Neuronal stem cell (in vitro differentiated cells): ENCODE measurements at regions not wholly inside any gene's neighbourhood (a gene's known extent, or its start where the extent isn't known, plus 50 kb on each side); places are given as distances from the start of the nearest gene placed in this dataset.

ENCODE experiments used
- DNase-seq: peaks from one replicate; pipeline ENCODE4 v3.0.0-alpha.2; 2013; ENCODE audit warnings: low spot score
- H2AFZ ChIP-seq: one replicate; pipeline ENCODE4 v1.6.1; 2013; ENCODE audit warnings: mild to moderate bottlenecking, low read length, inconsistent platforms
- H2AK5ac ChIP-seq: 2 replicates; pipeline ENCODE4 v1.6.1; 2013; ENCODE audit warnings: low read depth, mild to moderate bottlenecking, inconsistent platforms, low read length, moderate library complexity, mixed read lengths
- H2BK120ac ChIP-seq: 2 replicates; pipeline ENCODE4 v1.6.1; 2013; ENCODE audit warnings: low read depth, mild to moderate bottlenecking, inconsistent platforms, low read length, moderate library complexity, mixed read lengths
- H2BK12ac ChIP-seq: one replicate; pipeline ENCODE4 v1.6.1; 2013; ENCODE audit warnings: low read length, inconsistent platforms
- H2BK15ac ChIP-seq: 2 replicates; pipeline ENCODE4 v1.6.1; 2013; ENCODE audit warnings: mild to moderate bottlenecking, low read length, inconsistent platforms, mixed read lengths
- H2BK5ac ChIP-seq: one replicate; pipeline ENCODE4 v1.6.1; 2013; ENCODE audit warnings: inconsistent platforms, mild to moderate bottlenecking, low read length, moderate library complexity
- H3K14ac ChIP-seq: one replicate; pipeline ENCODE4 v1.6.1; 2013; ENCODE audit warnings: low read length, inconsistent platforms
- H3K18ac ChIP-seq: 2 replicates; pipeline ENCODE4 v1.6.1; 2013; ENCODE audit warnings: low read length, inconsistent platforms
- H3K23ac ChIP-seq: 2 replicates; pipeline ENCODE4 v1.6.1; 2013; ENCODE audit warnings: low read depth, mild to moderate bottlenecking, mixed read lengths, low read length, inconsistent platforms; ENCODE audit not compliant: poor library complexity
- H3K27ac ChIP-seq: replicated peaks from 3 replicates; pipeline ENCODE4 v1.5.1; 2013; ENCODE audit warnings: low read length, inconsistent platforms
- H3K27me3 ChIP-seq, 3 experiments: 2 replicates each; pipeline ENCODE4 v1.6.1; 2013; ENCODE audit warnings: low read length in 3 of 3, mild to moderate bottlenecking in 2 of 3, inconsistent platforms in 1 of 3, low read depth in 1 of 3, mixed read lengths in 1 of 3, moderate library complexity in 1 of 3; ENCODE audit not compliant: control insufficient read depth in 3 of 3, insufficient read depth in 3 of 3
- H3K36me3 ChIP-seq, 2 donors: replicated peaks in 1 of 2; 2 replicates each; pipeline ENCODE4 v1.6.1; 2013; ENCODE audit warnings: low read length in 2 of 2; ENCODE audit not compliant: control insufficient read depth in 2 of 2, insufficient read depth in 2 of 2
- H3K4ac ChIP-seq: 2 replicates; pipeline ENCODE4 v1.6.1; 2013; ENCODE audit warnings: inconsistent platforms, mild to moderate bottlenecking, low read length, moderate library complexity
- H3K4me1 ChIP-seq, 2 donors: 1 replicate in 1 of 2; 2 replicates in 1 of 2; pipeline ENCODE4 v1.6.1; 2013; ENCODE audit warnings: low read length in 2 of 2, low read depth in 1 of 2; ENCODE audit not compliant: control insufficient read depth in 2 of 2, insufficient read depth in 1 of 2
- H3K4me2 ChIP-seq: one replicate; pipeline ENCODE4 v1.6.1; 2013; ENCODE audit warnings: mild to moderate bottlenecking, low read length, inconsistent platforms; ENCODE audit not compliant: insufficient read depth, poor library complexity, severe bottlenecking
- H3K4me3 ChIP-seq, 2 donors: 2 replicates each; pipeline ENCODE4 v1.5.1; 2013; ENCODE audit warnings: low read length in 2 of 2, mild to moderate bottlenecking in 2 of 2, inconsistent platforms in 1 of 2, moderate library complexity in 1 of 2
- H3K79me1 ChIP-seq: one replicate; pipeline ENCODE4 v1.6.1; 2013; ENCODE audit warnings: low read depth, mild to moderate bottlenecking, inconsistent platforms, low read length, moderate library complexity
- H3K9ac ChIP-seq: one replicate; pipeline ENCODE4 v1.6.1; 2013; ENCODE audit warnings: mild to moderate bottlenecking, low read depth, low read length, inconsistent platforms; ENCODE audit not compliant: poor library complexity
- H3K9me3 ChIP-seq, 2 donors: replicated peaks in 1 of 2; 2 replicates each; pipeline versions ENCODE3 to v1.6.1; 2013; ENCODE audit warnings: low read length in 2 of 2, mild to moderate bottlenecking in 2 of 2, inconsistent platforms in 1 of 2, low read depth in 1 of 2, mixed read lengths in 1 of 2, moderate library complexity in 1 of 2; ENCODE audit not compliant: control insufficient read depth in 2 of 2, insufficient read depth in 1 of 2
- H4K8ac ChIP-seq: one replicate; pipeline ENCODE4 v1.6.1; 2013; ENCODE audit warnings: low read depth, mild to moderate bottlenecking, inconsistent platforms, low read length, moderate library complexity
- H4K91ac ChIP-seq: one replicate; pipeline ENCODE4 v1.6.1; 2013; ENCODE audit warnings: low read length, low read depth, mild to moderate bottlenecking, inconsistent platforms; ENCODE audit not compliant: poor library complexity
- WGBS, 2 donors: extraction: QIAGEN DNeasy Blood & Tissue Kit; methylation state at CpG; one replicate each; pipeline ENCODE4 v1.1.7; 2013; ENCODE audit warnings: missing lambda C conversion rate in 2 of 2, mixed read lengths in 1 of 2; ENCODE audit not compliant: insufficient read length in 2 of 2, insufficient replicate concordance in 1 of 2; ENCODE audit errors: extremely low coverage in 2 of 2; 5-methylcytosine and 5-hydroxymethylcytosine counted together

GRCh38 chrY:13805736-13806067, 102.0 kb downstream of the TMSB4Y start:
- H4K8ac ChIP-seq = no peak overlapping the region
- no peak overlapping the region for H3K23ac ChIP-seq
- H2BK5ac ChIP-seq = no peak overlapping the region
- H3K27ac ChIP-seq = no peak overlapping the region
- H2BK15ac ChIP-seq = no peak overlapping the region
- H3K9me3 ChIP-seq = no peaks in the 10 kb centered on the region
- no peak overlapping the region for H3K14ac ChIP-seq
- H3K4me2 ChIP-seq = no peak overlapping the region
- H4K91ac ChIP-seq = no peak overlapping the region
- no CpG with 5 or more reads among the region's 2 CpGs for WGBS, 2 donors
- no peak overlapping the region for H3K4ac ChIP-seq
- no peak overlapping the region for H3K4me3 ChIP-seq
- H3K27me3 ChIP-seq = no peaks in the 10 kb centered on the region
- no peaks in the 10 kb centered on the region for H3K79me1 ChIP-seq
- H2BK120ac ChIP-seq = no peak overlapping the region
- no peak overlapping the region for H3K9ac ChIP-seq
- DNase-seq = no peak
- H3K18ac ChIP-seq = no peak overlapping the region
- H2AK5ac ChIP-seq = no peak overlapping the region
- no peak overlapping the region for H2AFZ ChIP-seq
- peaks cover 0 to 3% of the 10 kb centered on the region in 2 donors for H3K4me1 ChIP-seq
- no peaks in the 10 kb centered on the region for H3K36me3 ChIP-seq
- H2BK12ac ChIP-seq = no peak overlapping the region

DNA sequence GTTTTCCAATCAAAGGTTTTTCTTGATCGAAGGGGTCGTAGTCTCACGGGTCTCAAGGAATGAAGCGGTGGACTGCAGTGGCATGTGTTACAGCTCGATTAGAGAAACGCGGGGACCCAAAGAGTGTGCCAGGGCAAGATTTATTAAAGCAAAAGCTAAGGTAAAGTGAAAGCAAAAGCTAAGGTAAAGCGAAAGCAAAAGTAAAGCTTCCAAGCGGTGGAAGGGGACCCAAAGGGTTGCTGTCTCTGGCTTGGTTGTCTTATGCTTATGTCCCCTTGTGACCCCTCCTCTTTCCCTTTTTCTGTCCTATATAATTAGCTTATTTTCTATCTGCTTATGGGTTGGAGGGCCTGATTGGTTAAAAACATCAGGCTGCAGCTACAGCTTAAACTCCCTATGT, 126.4 kb downstream of the TMSB4Y start:
- no peaks in the 10 kb centered on the region for H3K79me1 ChIP-seq
- DNase-seq = no peak
- H3K4me1 ChIP-seq = no peaks in the 10 kb centered on the region
- H3K27ac ChIP-seq = no peak overlapping the region
- no peak overlapping the region for H4K91ac ChIP-seq
- H3K4me2 ChIP-seq = no peak overlapping the region
- no peak overlapping the region for H3K4ac ChIP-seq
- no CpG with 5 or more reads among the region's 9 CpGs for WGBS, 2 donors
- no peak overlapping the region for H3K18ac ChIP-seq
- no peak overlapping the region for H2BK120ac ChIP-seq
- no peaks in the 10 kb centered on the region for H3K27me3 ChIP-seq
- H2AFZ ChIP-seq = no peak overlapping the region
- H3K9me3 ChIP-seq = no peaks in the 10 kb centered on the region
- no peak overlapping the region for H3K23ac ChIP-seq
- H3K9ac ChIP-seq = no peak overlapping the region
- no peak overlapping the region for H3K4me3 ChIP-seq
- H3K14ac ChIP-seq = no peak overlapping the region
- no peak overlapping the region for H2AK5ac ChIP-seq
- H2BK5ac ChIP-seq = no peak overlapping the region
- no peak overlapping the region for H2BK12ac ChIP-seq
- H3K36me3 ChIP-seq = no peaks in the 10 kb centered on the region
- H2BK15ac ChIP-seq = no peak overlapping the region
- H4K8ac ChIP-seq = no peak overlapping the region

- DNase-seq = no peak
- Histone ChIP-seq H2BK5ac (no peak overlapping the region), H3K4me1 (no peaks in the 10 kb centered on the region), H2BK120ac (no peak overlapping the region), H2BK12ac (no peak overlapping the region), H2AK5ac (no peak overlapping the region), H3K9ac (no peak overlapping the region), H3K79me1 (no peaks in the 10 kb centered on the region), H4K91ac (no peak overlapping the region), H2BK15ac (no peak overlapping the region), H3K18ac (no peak overlapping the region), H3K36me3 (no peaks in the 10 kb centered on the region), H3K23ac (no peak overlapping the region), H2AFZ (no peak overlapping the region), H3K4ac (no peak overlapping the region), H3K27me3 (no peaks in the 10 kb centered on the region), H3K14ac (no peak overlapping the region), H3K4me3 (no peak overlapping the region), H3K27ac (no peak overlapping the region), H4K8ac (no peak overlapping the region), H3K9me3 (no peaks in the 10 kb centered on the region), H3K4me2 (no peak overlapping the region)
- WGBS, 2 donors = no CpG with 5 or more reads among the region's 2 CpGs
Observed at GRCh38 chrY:13844411-13844810, 140.7 kb downstream of the TMSB4Y start.

DNA sequence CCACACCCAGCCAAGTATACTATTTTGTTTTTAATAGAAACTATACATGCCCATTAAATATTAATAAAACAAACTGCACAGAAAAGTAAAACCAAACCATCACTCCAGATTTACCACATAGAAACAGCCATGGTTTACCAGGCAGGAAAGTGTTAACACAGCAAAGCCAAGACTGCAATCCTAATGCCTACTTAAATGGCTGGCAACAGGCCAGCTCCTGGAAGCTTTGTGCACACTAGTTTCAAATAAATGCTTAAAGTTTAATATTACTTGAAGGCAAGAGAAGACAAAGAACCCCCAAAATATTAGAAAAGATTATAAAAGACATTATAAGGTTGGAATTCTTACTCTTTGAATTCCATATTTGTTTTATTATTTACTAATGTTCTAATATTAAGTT, 141.0 kb downstream of the VCY start:
- Histone ChIP-seq H3K9me3 (no peaks in the 10 kb centered on the region), H3K18ac (no peak overlapping the region), H2AFZ (no peak overlapping the region), H3K4me1 (no peaks in the 10 kb centered on the region), H3K14ac (no peak overlapping the region), H3K4ac (no peak overlapping the region), H4K8ac (no peak overlapping the region), H3K36me3 (no peaks in the 10 kb centered on the region), H2BK120ac (no peak overlapping the region), H2BK5ac (no peak overlapping the region), H4K91ac (no peak overlapping the region), H3K4me2 (no peak overlapping the region), H2AK5ac (no peak overlapping the region), H2BK12ac (no peak overlapping the region), H3K79me1 (no peaks in the 10 kb centered on the region), H3K4me3 (no peak overlapping the region), H3K27me3 (no peaks in the 10 kb centered on the region), H2BK15ac (no peak overlapping the region), H3K23ac (no peak overlapping the region), H3K27ac (no peak overlapping the region), H3K9ac (no peak overlapping the region)
- no peak for DNase-seq
